Epithelial cell of esophagus (primary cell): ENCODE measurements at regions not wholly inside any gene's neighbourhood (a gene's known extent, or its start where the extent isn't known, plus 50 kb on each side); places are given as distances from the start of the nearest gene placed in this dataset.

Experiments used
- DNase-seq: peaks from one replicate; pipeline ENCODE4 v3.0.0; 2010; ENCODE audit warnings: low read depth
- H3K4me3 ChIP-seq: 2 replicates; pipeline ENCODE4 v1.5.1; 2011; ENCODE audit warnings: mild to moderate bottlenecking, low read length, control low read depth
- CTCF ChIP-seq: IDR thresholded peaks from 2 replicates; pipeline ENCODE4 v1.5.1; 2011; ENCODE audit warnings: low read depth, mild to moderate bottlenecking, low read length, control low read depth, inconsistent platforms; ENCODE audit not compliant: insufficient read depth; ENCODE audit errors: missing control alignments

- no peak overlapping the region for H3K4me3 ChIP-seq
- TF ChIP-seq CTCF: no peak
- DNase-seq: no peak
Measured at GRCh38 chr18:24801001-24801400, 340.6 kb downstream of the HRH4 start.

- DNase-seq: no peak
- no peak overlapping the region for H3K4me3 ChIP-seq
- no peak for TF ChIP-seq CTCF
Measured at GRCh38 chr18:24802456-24802855, 342.0 kb downstream of the HRH4 start.

- no peak for TF ChIP-seq CTCF
- DNase-seq: no peak
- no peak overlapping the region for H3K4me3 ChIP-seq
Measured at GRCh38 chr18:24805156-24805555, 344.7 kb downstream of the HRH4 start.

GRCh38 chr18:24809173-24809950, 348.9 kb downstream of the HRH4 start:
- no peak for TF ChIP-seq CTCF
- H3K4me3 ChIP-seq: no peak overlapping the region
- DNase-seq: no peak

- no peak overlapping the region for H3K4me3 ChIP-seq
- TF ChIP-seq CTCF: no peak
- DNase-seq: no peak
Measured at GRCh38 chr18:24810561-24811305, 350.3 kb downstream of the HRH4 start.

GRCh38 chr18:24811950-24812681, 351.7 kb downstream of the HRH4 start:
- DNase-seq: no peak
- no peak for TF ChIP-seq CTCF
- no peak overlapping the region for H3K4me3 ChIP-seq
